NCI-H146 (cell line): ENCODE measurements at regions not wholly inside any gene's neighbourhood (a gene's known extent, or its start where the extent isn't known, plus 50 kb on each side); places are given as distances from the start of the nearest gene placed in this dataset.
A peak's percentile ranks its signal among the peaks of the same experiment; 100 is the strongest.

Experiments used
- DNase-seq: peaks from one replicate; lab custom pipeline; 2025; lab: John Stamatoyannopoulos, UW

GRCh38 chr6:147758303-147758702, 249.8 kb downstream of the SAMD5 start:
- DNase-seq = peak; percentile 46

DNA sequence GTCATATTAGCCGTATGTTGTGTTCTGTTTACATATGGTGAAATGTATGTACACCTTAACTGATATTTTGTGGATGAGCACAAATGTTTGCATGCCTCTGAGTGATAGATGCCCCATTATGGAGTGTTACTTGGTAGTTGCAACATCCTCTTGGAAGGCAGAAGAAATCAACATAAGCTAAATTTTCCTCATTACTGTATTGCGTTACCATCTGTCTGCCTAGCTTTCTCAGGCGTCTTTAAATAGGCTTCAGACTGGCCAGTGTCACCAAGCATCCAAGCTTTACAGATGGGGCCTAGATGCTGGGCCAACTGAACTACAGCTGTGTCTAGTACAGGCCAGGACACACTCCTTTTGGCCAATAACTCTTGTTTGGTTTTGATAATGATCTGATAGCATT, 250.6 kb downstream of the SAMD5 start:
- DNase-seq = no peak

- DNase-seq = no peak
These were observed 251.0 kb downstream of the SAMD5 start for GRCh38 chr6:147759536-147759935.

DNA sequence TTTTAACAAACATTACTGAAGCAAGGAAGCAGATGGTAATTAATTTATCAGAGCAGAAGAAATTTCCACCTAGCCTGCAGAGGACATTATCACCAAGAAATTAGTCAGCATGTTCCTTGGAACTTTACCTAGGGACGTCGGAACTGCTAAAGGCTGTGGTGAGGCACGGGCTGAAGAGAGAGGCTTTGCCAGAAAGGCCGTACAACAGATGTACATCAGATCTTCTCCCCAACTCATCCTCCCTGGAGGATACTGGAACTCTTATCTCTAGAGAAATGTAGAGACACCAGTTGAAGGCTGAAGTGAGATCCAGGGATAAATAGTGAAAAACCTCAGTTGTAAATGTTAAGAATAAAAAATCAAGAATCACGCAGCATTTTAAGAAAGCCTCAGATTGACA, 257.1 kb downstream of the SAMD5 start:
- no peak for DNase-seq

DNA sequence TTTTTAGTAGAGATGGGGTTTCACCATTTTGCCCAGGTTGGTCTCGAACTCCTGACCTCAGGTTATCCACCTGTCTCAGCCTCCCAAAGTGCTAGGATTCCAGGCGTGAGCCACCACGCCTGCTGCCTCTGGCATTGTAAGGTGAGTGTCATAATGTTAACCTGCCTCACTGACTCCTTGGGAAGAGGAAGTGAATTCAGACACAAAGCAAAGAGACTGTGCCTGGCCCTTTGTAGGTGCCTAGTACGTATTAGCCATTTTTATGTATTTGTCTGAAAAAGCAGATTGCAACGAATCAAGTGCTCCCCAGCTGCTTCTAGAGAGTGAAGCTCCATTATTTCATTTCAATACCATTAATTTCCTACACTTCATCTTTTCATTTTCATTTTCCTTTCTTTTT, 260.5 kb downstream of the SAMD5 start:
- no peak for DNase-seq

GRCh38 chr6:147769496-147770087, 261.1 kb downstream of the SAMD5 start:
- DNase-seq = peak; percentile 41

DNA sequence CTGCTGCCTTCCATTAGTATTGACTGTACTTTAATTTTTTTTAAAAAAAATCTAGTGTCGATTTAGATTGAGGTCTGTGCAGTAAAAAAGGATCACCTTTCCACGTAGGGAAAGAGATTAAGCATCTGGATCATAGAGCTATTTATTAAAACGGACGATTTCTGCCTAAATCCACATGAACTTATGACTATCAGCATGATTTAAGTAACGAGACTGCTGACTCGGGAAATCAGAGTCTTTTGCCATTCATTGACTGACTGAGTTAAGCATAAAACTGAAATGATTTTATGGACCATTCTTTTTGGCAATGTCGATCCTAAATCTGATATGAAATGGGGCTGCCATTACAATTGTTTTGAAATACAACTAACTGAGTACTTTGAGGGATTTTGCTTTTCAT, 261.7 kb downstream of the SAMD5 start:
- DNase-seq = no peak

GRCh38 chr6:147772724-147773123, 264.2 kb downstream of the SAMD5 start:
- no peak for DNase-seq

DNA sequence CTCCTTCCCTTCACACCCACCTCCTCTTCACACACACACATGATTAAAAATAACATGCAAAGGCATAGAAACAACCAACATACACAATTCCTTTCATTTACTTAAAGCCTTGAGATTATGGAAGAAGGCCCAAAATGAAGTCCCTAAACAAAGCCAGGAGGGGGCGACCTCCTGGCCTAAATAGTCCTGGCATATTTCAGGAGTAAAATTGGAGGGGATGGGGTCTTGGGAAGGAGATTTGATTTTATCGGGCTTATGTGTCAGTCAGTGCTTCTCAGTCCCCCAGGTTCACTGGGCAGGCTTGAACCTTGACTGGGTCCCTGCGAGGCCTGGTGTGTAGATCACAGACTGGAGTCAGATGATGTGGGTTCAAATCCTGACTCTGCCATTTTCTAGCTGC, 266.4 kb downstream of the SAMD5 start:
- peak; percentile 43 for DNase-seq

DNA sequence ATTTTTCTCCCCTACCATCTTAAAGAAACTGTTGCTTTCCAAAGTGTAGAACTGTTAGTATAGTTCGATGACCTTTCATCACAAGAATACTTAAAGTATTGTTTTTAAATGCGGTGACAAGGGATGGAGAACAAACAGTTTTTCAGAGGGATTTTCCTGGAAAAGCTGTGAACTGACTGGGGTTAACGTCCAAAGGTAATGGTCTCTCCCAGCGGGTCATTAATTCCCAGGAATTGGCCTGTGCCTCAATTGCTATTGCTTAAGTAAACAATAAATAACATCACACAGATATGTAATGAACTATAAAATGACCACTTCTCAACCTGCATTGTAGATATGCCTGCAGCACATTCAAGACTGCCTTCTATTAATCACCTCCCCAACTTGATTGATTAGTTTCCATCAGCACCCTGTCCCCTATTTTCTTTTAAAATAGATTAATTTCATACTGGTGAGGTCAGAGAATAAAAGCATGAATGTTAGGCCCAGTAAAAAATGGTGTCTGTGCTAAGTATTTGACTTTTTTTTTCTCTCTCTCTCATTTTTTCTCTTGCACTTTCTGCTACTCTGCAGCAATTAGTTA, 268.2 kb downstream of the SAMD5 start:
- DNase-seq = no peak

- DNase-seq = no peak
These were observed 271.1 kb downstream of the SAMD5 start for GRCh38 chr6:147779624-147780023.

- peak; percentile 98 for DNase-seq
These were observed 273.8 kb downstream of the SAMD5 start for GRCh38 chr6:147782302-147782701.

- DNase-seq = no peak
These were observed 275.9 kb downstream of the SAMD5 start for GRCh38 chr6:147784371-147784770.

DNA sequence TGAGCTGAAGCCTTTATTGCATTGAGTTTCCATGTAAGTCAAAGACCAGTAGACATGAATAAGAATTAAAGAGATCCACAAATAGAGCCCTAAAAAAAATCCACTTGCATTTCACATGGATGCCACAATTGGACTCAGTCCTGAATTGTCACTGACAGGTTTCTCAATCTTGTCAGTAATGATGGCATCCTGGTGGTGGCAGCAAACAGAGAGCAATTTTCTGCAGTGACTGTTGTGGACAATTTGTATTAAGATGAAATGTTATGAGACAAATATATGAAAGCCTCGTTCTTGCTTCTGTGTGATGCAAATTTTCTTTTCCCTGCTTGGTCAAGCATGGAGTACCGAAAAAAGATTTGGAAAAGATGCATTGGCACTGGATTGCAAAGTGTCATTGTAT, 278.9 kb downstream of the SAMD5 start:
- DNase-seq = peak; percentile 88

DNA sequence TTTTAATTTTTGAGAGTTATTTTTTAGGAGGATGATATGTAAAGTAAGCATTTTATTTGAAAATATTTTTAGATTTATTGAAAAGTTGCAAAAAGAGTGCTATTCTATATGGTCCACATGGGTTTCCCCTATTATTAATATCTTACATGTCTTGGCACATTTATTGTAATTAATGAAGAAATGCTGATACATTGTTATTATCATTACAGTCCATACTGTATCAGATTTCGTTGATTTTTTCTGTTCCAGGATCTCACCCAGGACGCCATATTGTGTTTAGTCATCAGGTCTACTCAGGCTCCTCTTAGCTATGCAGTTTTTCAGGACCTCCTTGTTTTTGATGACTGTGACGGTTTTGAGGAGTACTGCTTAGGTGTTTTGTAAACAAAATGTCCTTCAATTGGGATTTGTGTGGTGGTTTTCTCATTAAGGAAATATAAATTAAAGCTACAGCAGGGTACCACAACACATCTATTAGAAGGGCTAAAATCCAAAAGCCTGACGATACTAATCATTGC, 281.0 kb downstream of the SAMD5 start:
- DNase-seq = no peak

DNA sequence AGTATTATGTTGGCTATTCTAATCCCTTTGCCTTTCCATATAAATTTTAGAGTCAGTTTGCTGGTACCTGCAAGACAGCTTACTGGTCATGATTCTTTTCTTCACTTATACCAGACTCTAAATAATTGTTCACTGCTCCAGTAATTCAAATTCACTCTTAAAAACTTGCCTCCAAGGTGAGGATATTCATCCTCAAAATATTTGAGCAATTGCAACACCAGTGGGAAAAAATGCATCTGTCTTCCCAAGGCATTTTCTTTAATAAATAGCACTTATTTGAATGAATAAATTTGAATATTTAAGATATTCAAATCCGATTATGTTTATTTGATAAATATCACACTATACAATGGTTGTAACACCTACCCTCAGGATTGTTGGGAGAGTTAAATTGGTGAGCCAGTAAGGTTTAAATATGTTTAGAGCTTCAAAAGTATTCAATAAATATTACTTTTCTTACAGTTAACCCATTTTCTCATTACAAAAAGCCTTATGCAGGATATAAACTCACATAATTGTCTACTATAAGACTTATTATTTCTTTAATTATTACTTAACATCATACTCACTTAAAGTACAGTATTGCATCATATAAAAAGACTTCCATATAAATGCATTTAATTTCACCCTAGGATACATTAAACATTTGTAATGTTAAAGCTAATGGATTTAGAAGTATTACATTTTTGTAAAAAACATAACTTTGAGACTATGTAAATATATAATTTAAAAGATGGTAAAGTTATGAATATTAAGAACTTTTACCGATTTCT, 285.6 kb downstream of the SAMD5 start:
- no peak for DNase-seq

- DNase-seq = no peak
These were observed 294.0 kb downstream of the SAMD5 start for GRCh38 chr6:147802459-147802858.

GRCh38 chr6:147805155-147805554, 296.7 kb downstream of the SAMD5 start:
- DNase-seq = peak; percentile 80

- DNase-seq = peak; percentile 36
These were observed 298.2 kb downstream of the SAMD5 start for GRCh38 chr6:147806697-147807096.

- DNase-seq = no peak
These were observed 300.1 kb downstream of the SAMD5 start for GRCh38 chr6:147808640-147809039.

DNA sequence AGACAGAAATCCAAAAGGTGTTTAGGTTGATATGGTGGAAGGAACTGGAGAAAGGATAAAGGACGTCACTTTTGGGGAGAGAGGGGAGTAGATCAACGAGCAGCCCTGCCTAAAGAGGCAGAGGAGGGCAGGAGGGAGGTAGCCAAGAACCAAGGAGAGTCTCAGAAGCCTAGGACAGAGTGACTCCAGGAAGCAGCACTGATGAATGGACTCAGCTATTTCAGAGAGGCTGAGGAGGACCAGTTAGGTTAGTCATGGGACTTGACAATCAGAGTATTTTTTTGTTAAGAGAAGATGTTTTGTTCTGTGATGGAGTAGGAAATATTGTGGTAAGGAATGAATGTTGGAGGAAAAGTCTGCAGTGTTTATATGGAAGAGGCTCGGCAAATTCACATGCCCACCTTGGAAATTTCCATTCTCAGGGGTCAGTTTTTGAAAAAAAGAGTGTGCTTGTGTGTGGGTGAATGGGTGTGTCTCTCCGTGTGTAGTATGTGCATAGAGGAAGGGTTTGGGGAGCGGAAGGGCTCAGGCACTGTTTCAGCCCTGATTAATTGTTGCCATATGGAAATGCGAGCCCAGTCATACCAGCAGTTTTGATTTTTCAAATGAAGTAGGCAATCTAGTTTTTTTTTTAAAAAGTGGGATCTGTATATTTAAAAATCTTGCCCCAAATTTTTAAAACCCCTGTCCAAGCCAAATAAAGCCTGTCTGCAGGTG, 303.6 kb downstream of the SAMD5 start:
- DNase-seq = no peak

DNA sequence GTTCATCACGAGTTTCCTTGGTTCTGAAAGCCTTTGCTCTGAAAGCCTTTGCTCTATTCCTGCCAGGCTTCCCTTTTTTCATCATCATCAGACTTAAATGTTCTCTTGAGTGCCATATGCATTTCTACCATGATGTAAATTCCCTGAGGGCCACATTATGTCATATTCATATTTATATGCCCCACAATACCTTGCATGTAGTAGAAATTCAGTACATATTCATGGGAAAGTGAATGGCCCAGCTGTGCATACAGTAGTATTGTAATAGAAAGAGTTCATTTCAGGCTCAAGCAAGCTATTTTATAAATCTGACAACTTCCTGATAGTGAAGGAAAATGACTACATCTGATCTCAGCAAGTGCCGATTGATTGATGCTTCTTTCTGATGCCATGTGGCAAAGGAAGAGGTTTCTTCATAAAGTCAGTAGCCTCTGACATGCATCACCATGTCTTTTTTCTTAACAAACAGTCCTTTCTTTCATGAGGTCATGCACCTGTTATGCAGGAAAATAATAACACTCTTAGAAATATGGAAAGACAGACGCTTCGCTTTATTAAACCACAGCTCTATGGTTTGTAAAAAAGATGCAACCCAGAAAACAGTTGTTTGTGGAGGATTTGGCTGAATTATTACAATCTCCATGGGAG, 308.7 kb downstream of the SAMD5 start:
- DNase-seq = peak; percentile 49
